HK-2 (cell line): ENCODE measurements at regions not wholly inside any gene's neighbourhood (a gene's known extent, or its start where the extent isn't known, plus 50 kb on each side); places are given as distances from the start of the nearest gene placed in this dataset.
"Not testable (repeated sequence)": the region's sequence is repeated elsewhere in the genome, so short reads cannot be mapped to it uniquely, and the experiment has no call there.

Experiments used
- DNase-seq: peaks from one replicate; pipeline ENCODE4 v3.0.0-alpha.2; 2018; ENCODE audit not compliant: unreplicated experiment

DNA sequence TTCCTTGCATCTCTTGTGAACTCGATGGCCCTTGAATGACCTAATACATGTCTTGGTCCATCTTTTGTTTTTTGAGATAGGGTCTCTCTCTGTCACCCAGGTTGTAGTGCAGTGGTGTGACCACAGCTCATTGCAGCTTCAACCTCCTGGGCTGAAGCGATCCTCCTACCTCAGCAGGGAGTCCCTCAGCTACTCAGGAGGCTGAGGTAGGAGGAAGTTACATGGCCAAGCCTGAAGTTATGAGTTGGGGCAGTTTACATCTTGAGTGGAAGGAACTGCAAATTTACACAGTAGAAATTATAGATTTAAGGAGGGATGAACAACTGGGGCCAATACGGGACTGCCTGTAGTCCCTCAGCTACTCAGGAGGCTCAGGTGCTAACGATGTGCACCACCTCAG, 97.2 kb upstream of the METTL14 start:
- no peak for DNase-seq

- DNase-seq: no peak
Observed at GRCh38 chr4:118589471-118590055, 95.6 kb upstream of the METTL14 start.

GRCh38 chr4:118591339-118592046, 93.7 kb upstream of the METTL14 start:
- DNase-seq: peak; percentile 94

- DNase-seq: not testable (repeated sequence)
Observed at GRCh38 chr4:118592289-118592688, 92.9 kb upstream of the METTL14 start.

GRCh38 chr4:118595883-118596282, 89.3 kb upstream of the METTL14 start:
- DNase-seq: not testable (repeated sequence)

GRCh38 chr4:118625097-118625496, 60.1 kb upstream of the METTL14 start:
- DNase-seq: not testable (repeated sequence)

DNA sequence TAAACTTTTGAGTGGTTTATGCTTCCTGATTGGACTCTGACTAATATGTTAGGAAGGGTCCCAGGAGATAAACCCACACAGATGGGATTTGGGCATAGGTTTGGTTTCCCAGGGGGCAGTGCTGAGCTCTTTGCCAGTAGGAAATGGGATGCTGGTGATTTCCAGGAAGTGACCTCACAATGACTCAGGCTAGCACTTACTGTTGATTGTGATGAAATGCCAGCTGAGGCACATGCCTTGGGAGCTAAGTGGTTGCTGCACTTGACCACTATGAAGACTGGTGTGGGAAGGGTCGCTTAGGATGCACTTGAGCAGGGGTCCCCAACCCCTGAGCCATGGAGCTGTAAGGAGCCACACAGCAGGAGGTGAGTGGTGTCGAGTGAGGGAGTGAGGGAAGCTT, 55.5 kb upstream of the METTL14 start:
- not testable (repeated sequence) for DNase-seq

- not testable (repeated sequence) for DNase-seq
Observed at GRCh38 chr4:118630897-118631296, 54.3 kb upstream of the METTL14 start.

GRCh38 chr4:118631321-118632050, 53.7 kb upstream of the METTL14 start:
- DNase-seq: not testable (repeated sequence)

GRCh38 chr4:118633476-118633875, 51.7 kb upstream of the METTL14 start:
- not testable (repeated sequence) for DNase-seq

DNA sequence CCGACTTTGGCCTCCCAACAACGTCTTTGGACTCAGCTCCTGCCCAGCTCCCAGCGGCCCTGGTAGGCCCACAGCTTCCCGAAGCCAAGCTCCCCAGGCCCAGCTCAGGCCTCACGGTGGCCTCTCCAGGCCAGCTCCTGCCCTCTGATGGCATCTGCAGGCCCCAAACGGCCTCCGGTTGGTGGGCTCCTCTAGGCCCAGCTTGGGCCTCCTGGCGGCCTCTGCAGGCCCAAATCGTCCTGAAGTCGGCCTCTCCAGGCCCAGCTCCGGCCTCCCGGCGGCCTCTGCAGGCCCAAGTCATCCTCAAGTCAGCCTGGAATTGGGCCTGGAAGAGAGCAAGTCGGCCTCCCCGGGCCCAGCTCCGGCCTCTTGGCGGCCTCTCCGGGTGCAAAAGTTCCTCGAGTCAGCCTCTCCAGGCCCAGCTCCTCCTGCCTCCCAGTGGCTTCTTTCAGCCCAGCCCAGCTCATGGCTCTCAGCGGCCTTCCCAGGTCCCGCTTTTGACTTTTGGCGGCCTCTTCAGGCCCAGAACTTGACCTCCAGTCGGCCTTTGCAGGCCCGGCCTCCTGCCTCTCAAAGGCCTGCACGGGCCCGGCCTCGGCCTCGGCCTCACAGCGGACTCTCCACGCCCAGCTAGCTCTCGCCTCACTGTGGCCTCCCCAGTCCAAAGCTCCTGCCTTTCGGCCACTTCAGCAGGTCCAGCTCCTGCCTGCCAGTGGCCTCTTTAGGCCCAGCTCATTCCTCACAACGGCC, 50.9 kb upstream of the METTL14 start:
- DNase-seq: not testable (repeated sequence)
